HG03354 (cell line): ENCODE measurements at regions not wholly inside any gene's neighbourhood (a gene's known extent, or its start where the extent isn't known, plus 50 kb on each side); places are given as distances from the start of the nearest gene placed in this dataset.
"Not testable (repeated sequence)": the region's sequence is repeated elsewhere in the genome, so short reads cannot be mapped to it uniquely, and the experiment has no call there.

Experiments
- ATAC-seq: cut with Tn5 transposase; IDR thresholded peaks from one replicate; pipeline ENCODE4 v1.9.1; 2021; ENCODE audit warnings: mild to moderate bottlenecking; ENCODE audit not compliant: unreplicated experiment, poor library complexity, severe bottlenecking

- ATAC-seq: no peak
Measured at GRCh38 chr9:94033383-94033782, 50.9 kb upstream of the PTPDC1 start.

- ATAC-seq: no peak
Measured at GRCh38 chr9:94031946-94032345, 52.3 kb upstream of the PTPDC1 start.

- no peak for ATAC-seq
Measured at GRCh38 chr9:94031380-94031779, 52.9 kb upstream of the PTPDC1 start.

GRCh38 chr9:94030318-94031179, 53.7 kb upstream of the PTPDC1 start:
- ATAC-seq: peak; percentile 99

- no peak for ATAC-seq
Measured at GRCh38 chr9:94029932-94030317, 54.3 kb upstream of the PTPDC1 start.

- no peak for ATAC-seq
Measured at GRCh38 chr9:94026816-94027215, 57.4 kb upstream of the PTPDC1 start.

- not testable (repeated sequence) for ATAC-seq
Measured at GRCh38 chr9:94022476-94022875, 61.8 kb upstream of the PTPDC1 start.

GRCh38 chr9:94020836-94021235, 63.4 kb upstream of the PTPDC1 start:
- ATAC-seq: not testable (repeated sequence)

- ATAC-seq: no peak
Measured at GRCh38 chr9:94018628-94019027, 63.5 kb upstream of the BARX1 start.

GRCh38 chr9:94017939-94018531, 62.9 kb upstream of the BARX1 start:
- ATAC-seq: no peak

- no peak for ATAC-seq
Measured at GRCh38 chr9:94016744-94017143, 61.6 kb upstream of the BARX1 start.

GRCh38 chr9:94014920-94015319, 59.8 kb upstream of the BARX1 start:
- no peak for ATAC-seq

GRCh38 chr9:94014066-94014654, 59.0 kb upstream of the BARX1 start:
- ATAC-seq: no peak

GRCh38 chr9:94010980-94011533, 55.9 kb upstream of the BARX1 start:
- ATAC-seq: no peak

GRCh38 chr9:94005272-94005901, 50.2 kb upstream of the BARX1 start:
- no peak for ATAC-seq
